Colonic mucosa (tissue), 4 donors: ENCODE measurements at regions not wholly inside any gene's neighbourhood (a gene's known extent, or its start where the extent isn't known, plus 50 kb on each side); places are given as distances from the start of the nearest gene placed in this dataset.

Experiments
- DNase-seq: peaks from one replicate; pipeline ENCODE4 v3.0.0-alpha.2; 2020
- H3K27ac ChIP-seq: fragments of 200-600 bp; one replicate; pipeline ENCODE4 v1.8.0; 2021
- H3K27me3 ChIP-seq: fragments of 200-600 bp; one replicate; pipeline ENCODE4 v1.8.0; 2021
- H3K36me3 ChIP-seq: fragments of 200-600 bp; one replicate; pipeline ENCODE4 v1.8.0; 2021
- H3K4me1 ChIP-seq: fragments of 200-600 bp; one replicate; pipeline ENCODE4 v1.8.0; 2021; ENCODE audit warnings: mild to moderate bottlenecking
- H3K4me3 ChIP-seq: fragments of 200-600 bp; one replicate; pipeline ENCODE4 v1.8.0; 2021
- H3K9ac ChIP-seq, 2 donors: one replicate each; pipeline ENCODE4 v1.7.0; 2013; ENCODE audit warnings: control low read depth in 2 of 2, low read depth in 2 of 2, low read length in 2 of 2
- H3K9me3 ChIP-seq: fragments of 200-600 bp; one replicate; pipeline ENCODE4 v1.8.0; 2021
- intact Hi-C: fragments of 100-400 bp; cut with DNase I; formaldehyde crosslinking; loops from one replicate; pipeline ENCODE4 v1.14.1; 2022
- TF ChIP-seq, protein P1 (sequence below): fragments of 200-600 bp; IDR thresholded peaks from one replicate; pipeline ENCODE4 v1.8.0; 2022; ENCODE audit warnings: antibody characterized with exemption, mild to moderate bottlenecking
- donor health status: healthy.
- donor health status: DM: no; HTN: no; CAD: no.
- donor health status: DM: no; HTN: no; CAD: no.

DNA sequence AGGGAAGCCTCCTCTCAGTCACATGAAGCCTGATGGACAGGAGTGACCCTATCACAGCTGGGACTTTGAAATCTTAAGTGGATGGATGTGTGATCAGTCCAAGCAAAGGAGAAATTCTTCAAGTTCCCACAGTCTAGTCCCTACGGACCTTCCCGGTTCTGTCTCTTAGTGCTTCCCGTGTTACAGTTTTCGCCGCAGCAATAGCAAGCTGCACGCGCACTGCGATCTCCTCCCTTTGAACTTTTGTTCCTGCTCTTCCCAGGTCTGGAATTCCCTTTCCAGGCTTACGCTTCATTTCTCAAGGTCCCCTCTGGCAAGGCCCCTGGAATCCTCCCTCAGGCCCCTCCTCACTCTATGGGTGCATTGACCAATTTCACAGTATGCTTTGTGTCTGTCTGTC, 89.2 kb downstream of the VEGFA start:
- Histone ChIP-seq H3K36me3 (no peaks in the 10 kb centered on the region), H3K4me1 (no peaks in the 10 kb centered on the region), H3K4me3 (no peak overlapping the region), H3K27me3 (no peaks in the 10 kb centered on the region), H3K9me3 (no peaks in the 10 kb centered on the region), H3K9ac (no peak overlapping the region), H3K27ac (no peak overlapping the region)
- intact Hi-C loops: loop anchor here (5.0 kb wide), 1 partner anchor 93 kb away; no protein-coding TSS in a partner anchor
- DNase-seq: no peak
- TF ChIP-seq, protein P1, sequence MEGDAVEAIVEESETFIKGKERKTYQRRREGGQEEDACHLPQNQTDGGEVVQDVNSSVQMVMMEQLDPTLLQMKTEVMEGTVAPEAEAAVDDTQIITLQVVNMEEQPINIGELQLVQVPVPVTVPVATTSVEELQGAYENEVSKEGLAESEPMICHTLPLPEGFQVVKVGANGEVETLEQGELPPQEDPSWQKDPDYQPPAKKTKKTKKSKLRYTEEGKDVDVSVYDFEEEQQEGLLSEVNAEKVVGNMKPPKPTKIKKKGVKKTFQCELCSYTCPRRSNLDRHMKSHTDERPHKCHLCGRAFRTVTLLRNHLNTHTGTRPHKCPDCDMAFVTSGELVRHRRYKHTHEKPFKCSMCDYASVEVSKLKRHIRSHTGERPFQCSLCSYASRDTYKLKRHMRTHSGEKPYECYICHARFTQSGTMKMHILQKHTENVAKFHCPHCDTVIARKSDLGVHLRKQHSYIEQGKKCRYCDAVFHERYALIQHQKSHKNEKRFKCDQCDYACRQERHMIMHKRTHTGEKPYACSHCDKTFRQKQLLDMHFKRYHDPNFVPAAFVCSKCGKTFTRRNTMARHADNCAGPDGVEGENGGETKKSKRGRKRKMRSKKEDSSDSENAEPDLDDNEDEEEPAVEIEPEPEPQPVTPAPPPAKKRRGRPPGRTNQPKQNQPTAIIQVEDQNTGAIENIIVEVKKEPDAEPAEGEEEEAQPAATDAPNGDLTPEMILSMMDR: no peak

DNA sequence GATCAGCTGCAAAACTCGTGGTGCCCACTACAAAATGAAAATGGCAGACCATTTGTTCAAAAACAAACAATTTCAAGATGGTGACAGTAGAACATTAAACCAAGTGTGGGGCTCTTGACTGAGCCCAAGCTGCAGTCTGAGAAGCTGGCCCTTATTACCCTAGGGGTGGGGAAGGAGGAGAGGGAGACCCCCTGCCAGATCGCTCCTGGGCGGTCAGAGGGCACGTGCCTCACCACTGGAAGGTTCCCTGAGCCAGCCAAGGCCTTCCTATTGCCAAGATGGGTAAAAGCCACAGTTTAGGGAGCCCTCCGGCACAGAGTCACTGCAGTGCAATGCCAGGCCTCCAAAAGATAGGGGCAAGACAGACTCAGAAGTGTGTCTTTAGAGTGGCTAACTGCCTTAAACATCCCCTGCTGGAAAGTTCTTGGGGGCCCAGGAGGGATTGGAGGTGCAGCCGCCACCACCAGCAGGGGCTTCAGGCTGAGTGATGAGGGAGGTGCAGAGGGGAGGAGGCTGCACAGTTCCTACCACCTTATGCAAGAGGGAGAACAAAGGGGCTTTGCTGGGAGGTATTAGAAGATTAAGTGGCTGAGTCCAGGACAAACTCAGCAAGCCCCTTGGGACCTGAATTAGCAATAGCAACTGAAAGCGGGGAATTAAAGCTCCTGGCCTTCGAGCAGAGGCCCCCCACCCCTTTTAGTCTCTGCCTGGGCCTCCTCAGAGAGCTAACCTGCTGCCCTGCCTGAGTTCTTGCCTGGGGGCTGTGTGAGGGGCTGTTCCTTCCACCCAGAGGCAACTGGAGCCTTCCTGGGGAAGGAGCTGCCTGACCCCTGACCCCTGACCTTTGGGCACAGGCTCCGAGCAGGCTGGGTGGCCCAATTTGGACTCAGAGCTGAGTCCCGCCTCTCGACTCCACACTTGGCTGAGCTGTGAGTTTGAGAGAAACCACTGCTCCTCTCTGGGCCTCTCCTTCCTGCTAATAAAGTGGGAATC, 88.4 kb downstream of the VEGFA start:
- no peak for DNase-seq
- intact Hi-C loops: loop anchor here (5.0 kb wide), 1 partner anchor 94 kb away; no protein-coding TSS in a partner anchor

DNA sequence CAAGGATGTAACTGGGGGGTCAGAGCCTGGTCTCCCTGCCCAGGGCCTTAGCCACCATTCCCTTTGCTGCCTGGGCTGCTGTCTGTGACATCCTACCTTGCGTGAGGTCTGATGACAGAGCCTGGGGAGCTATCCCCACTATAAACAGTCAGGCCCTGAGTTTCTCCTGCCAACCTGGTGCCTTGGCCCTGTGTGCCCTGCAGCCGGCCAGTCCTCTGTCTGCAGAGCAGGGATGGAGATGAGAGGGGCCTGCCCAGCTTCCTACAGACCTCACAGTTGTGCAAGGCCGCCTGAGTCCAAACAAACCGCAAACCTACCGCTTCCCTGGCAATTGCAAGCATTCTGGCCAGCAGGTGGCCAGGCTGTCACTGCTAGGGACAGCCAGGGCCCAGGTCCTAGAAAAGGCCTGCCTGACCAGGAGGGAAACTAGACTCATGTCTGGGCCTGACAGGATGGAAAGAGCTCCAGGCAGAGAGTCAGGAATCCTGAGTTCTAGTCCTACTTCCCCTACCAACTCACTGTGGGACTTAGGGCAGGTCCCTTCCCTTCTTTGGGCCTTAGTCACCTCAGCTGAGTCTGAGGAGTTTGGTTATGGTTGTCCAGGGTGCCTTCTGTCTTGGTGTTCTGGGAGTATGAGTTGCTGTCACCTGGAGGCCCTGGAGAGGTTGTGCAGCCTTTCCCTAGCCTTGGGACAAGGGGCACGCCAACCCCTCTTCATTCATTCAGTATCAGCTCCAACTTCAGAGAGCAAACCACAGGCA, 86.2 kb downstream of the VEGFA start:
- intact Hi-C loops: loop anchor here (5.0 kb wide), 1 partner anchor 96 kb away; no protein-coding TSS in a partner anchor
- peak; percentile 43 for DNase-seq
- Histone ChIP-seq H3K4me3 (no peak overlapping the region), H3K27ac (no peak overlapping the region), H3K9me3 (no peaks in the 10 kb centered on the region), H3K27me3 (no peaks in the 10 kb centered on the region), H3K4me1 (no peaks in the 10 kb centered on the region), H3K36me3 (no peaks in the 10 kb centered on the region), H3K9ac (peak overlapping the region in 1 of 2 donors; percentile 9)
- TF ChIP-seq, protein P1: peak; percentile 45

More for the DNA sequence above, 88.4 kb downstream of the VEGFA start:
- no peak overlapping the region for H3K9ac ChIP-seq
- TF ChIP-seq, protein P1: no peak
- H3K27ac ChIP-seq: no peak overlapping the region
- H3K36me3 ChIP-seq: no peaks in the 10 kb centered on the region
- no peak overlapping the region for H3K4me3 ChIP-seq
- H3K9me3 ChIP-seq: no peaks in the 10 kb centered on the region
- H3K27me3 ChIP-seq: no peaks in the 10 kb centered on the region
- H3K4me1 ChIP-seq: no peaks in the 10 kb centered on the region

DNA sequence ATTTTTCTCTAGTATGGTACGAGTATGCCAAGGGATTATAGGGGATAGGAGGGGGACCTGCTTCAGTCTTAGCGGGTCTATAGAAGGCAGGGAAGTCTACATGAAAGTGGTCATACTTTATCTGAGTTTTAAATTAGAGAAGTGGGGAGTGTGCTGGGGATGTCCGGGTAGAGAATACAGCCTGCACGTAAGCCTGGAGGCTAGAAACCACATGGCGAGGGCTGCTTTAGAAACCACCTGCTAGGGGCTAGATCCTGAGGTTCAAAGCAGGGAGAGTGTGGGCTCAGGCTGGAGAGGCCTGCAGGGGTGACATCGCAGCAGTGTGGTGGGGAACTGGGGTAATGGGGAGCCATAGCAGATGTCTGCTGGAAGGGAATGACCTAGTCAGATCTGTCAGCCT, 85.2 kb downstream of the VEGFA start:
- Histone ChIP-seq H3K9me3 (no peaks in the 10 kb centered on the region), H3K4me1 (no peaks in the 10 kb centered on the region), H3K27ac (no peak overlapping the region), H3K4me3 (no peak overlapping the region), H3K36me3 (no peaks in the 10 kb centered on the region), H3K27me3 (no peaks in the 10 kb centered on the region), H3K9ac (no peak overlapping the region)
- intact Hi-C loops: loop anchor here (5.0 kb wide), 1 partner anchor 97 kb away; no protein-coding TSS in a partner anchor
- DNase-seq: no peak
- TF ChIP-seq, protein P1: no peak

DNA sequence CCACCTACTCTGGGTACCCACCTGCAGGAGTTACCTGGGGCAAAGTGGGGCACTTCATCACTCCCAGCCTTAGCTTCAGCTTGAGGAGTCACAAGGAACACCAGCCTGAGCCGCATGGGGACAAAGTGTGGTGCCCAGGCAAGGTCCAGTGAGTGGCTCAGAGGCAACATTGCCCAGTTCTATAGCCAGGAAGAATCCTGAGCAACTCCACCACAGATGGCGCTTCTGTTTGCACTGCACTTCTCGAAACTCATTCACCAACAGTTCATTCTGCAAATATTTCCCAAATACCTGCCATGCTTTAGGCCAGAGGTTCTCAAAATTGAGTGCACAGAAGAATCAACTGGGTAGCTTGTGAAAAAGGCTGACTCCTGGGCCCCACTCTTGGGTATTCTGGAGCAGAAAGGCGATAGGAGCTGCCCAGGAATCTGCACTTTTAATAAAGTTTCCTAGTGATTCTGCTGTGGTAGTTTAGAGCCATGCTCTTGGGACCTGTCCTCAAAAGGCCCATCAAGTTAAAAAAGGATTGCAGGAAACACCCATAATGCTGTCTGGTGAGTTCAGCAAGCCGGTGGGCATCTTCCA, 83.1 kb downstream of the VEGFA start:
- no peaks in the 10 kb centered on the region for H3K27me3 ChIP-seq
- H3K4me1 ChIP-seq: no peaks in the 10 kb centered on the region
- no peaks in the 10 kb centered on the region for H3K9me3 ChIP-seq
- DNase-seq: no peak
- no peak overlapping the region for H3K27ac ChIP-seq
- no peak overlapping the region for H3K9ac ChIP-seq
- TF ChIP-seq, protein P1: no peak
- intact Hi-C loops: no loop called here
- H3K36me3 ChIP-seq: no peaks in the 10 kb centered on the region
- no peak overlapping the region for H3K4me3 ChIP-seq
